ENCODE measurements at regions not wholly inside any gene's neighbourhood (a gene's known extent, or its start where the extent isn't known, plus 50 kb on each side); places are given as distances from the start of the nearest gene placed in this dataset.

DNA sequence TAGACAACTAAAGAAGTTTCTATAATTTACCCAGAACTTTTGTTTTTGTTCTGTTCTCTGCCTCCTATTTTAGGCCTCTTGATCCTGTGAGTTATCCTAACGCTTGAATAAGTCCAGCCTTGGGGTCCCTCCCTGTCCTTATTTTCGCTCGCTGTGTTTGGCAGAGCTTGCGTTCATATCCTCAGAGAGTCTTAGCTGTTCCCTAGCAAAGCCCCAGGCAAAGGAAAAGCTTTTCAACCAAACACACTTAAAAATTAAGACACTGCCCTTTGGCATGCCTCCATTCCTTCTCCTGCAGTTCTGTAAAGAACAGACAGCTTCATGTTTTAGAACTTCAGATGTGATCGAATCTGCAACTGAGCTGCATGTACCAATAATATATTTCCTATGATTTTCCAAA is 517.2 kb downstream of the SUCLG1 start:
- POLR2A ChIA-PET: no interaction called here
- CTCF ChIA-PET: interaction anchor here (0.8 to 1.3 kb wide), 3 partner anchors 12 to 19 kb away, joined by 3 read pairs; no protein-coding TSS in a partner anchor
- TF ChIP-seq, protein P1, sequence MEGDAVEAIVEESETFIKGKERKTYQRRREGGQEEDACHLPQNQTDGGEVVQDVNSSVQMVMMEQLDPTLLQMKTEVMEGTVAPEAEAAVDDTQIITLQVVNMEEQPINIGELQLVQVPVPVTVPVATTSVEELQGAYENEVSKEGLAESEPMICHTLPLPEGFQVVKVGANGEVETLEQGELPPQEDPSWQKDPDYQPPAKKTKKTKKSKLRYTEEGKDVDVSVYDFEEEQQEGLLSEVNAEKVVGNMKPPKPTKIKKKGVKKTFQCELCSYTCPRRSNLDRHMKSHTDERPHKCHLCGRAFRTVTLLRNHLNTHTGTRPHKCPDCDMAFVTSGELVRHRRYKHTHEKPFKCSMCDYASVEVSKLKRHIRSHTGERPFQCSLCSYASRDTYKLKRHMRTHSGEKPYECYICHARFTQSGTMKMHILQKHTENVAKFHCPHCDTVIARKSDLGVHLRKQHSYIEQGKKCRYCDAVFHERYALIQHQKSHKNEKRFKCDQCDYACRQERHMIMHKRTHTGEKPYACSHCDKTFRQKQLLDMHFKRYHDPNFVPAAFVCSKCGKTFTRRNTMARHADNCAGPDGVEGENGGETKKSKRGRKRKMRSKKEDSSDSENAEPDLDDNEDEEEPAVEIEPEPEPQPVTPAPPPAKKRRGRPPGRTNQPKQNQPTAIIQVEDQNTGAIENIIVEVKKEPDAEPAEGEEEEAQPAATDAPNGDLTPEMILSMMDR (IDR thresholded peaks at IDR 0.05; ENCODE audit: control extremely low read depth, extremely low read depth, low read depth, missing control alignments): no peak
- no peak for DNase-seq (ENCODE audit: extremely low spot score)

GRCh38 chr2:83933749-83934148 is 525.3 kb downstream of the SUCLG1 start:
- ChIA-PET CTCF (no interaction called here), POLR2A (no interaction called here)
- TF ChIP-seq, protein P1 (IDR thresholded peaks at IDR 0.05; ENCODE audit: control extremely low read depth, extremely low read depth, low read depth, missing control alignments): no peak
- DNase-seq (ENCODE audit: extremely low spot score): no peak

GRCh38 chr2:83923531-83923930 is 535.5 kb downstream of the SUCLG1 start:
- DNase-seq (ENCODE audit: extremely low spot score): no peak
- POLR2A ChIA-PET: no interaction called here
- TF ChIP-seq, protein P1 (IDR thresholded peaks at IDR 0.05; ENCODE audit: control extremely low read depth, extremely low read depth, low read depth, missing control alignments): no peak
- CTCF ChIA-PET: no interaction called here

DNA sequence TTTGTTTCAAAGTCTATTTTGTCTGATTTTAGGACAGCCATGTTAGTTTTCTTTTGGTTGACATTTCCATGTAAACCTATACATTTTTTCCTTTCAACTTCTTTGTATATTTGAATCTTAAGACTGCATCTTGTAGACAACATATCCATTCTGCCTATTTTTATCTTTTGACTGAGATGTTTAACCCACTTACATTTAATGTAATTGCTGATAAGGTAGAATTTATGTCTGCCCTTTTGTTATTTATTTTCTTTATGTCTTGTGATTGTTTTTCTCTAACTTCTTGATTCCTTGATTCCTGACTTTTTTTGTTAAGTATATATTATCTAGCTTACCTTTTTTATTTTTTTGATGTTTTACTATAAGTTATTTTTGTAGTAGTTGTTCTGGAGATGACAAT is 542.5 kb downstream of the SUCLG1 start:
- DNase-seq (ENCODE audit: extremely low spot score): no peak
- POLR2A ChIA-PET: no interaction called here
- TF ChIP-seq, protein P1 (IDR thresholded peaks at IDR 0.05; ENCODE audit: control extremely low read depth, extremely low read depth, low read depth, missing control alignments): no peak
- CTCF ChIA-PET: no interaction called here

DNA sequence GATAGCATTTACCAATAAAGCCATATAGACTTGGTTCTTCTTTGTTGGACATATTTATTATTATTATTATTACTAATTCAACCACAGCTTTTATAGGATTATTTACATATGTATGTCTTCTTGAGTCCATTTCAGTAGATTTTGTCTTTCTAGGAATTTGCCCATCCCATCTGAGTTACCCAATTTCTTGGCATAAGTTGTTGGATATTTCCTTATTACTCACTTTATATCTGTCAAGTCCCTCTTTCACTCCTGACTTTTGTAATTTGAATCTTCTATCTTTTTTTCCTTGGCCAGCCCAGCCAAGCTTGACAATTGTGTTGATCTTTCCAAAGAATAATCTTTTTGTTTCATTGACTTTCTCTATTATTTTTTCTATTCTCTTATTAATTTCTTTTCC is 543.7 kb downstream of the SUCLG1 start:
- ChIA-PET CTCF (no interaction called here), POLR2A (no interaction called here)
- TF ChIP-seq, protein P1 (IDR thresholded peaks at IDR 0.05; ENCODE audit: control extremely low read depth, extremely low read depth, low read depth, missing control alignments): no peak
- no peak for DNase-seq (ENCODE audit: extremely low spot score)

- ChIA-PET POLR2A (no interaction called here), CTCF (no interaction called here)
- no peak for DNase-seq (ENCODE audit: extremely low spot score)
- TF ChIP-seq, protein P1 (IDR thresholded peaks at IDR 0.05; ENCODE audit: control extremely low read depth, extremely low read depth, low read depth, missing control alignments): no peak
Measured at GRCh38 chr2:83908750-83909149, 550.3 kb downstream of the SUCLG1 start.

DNA sequence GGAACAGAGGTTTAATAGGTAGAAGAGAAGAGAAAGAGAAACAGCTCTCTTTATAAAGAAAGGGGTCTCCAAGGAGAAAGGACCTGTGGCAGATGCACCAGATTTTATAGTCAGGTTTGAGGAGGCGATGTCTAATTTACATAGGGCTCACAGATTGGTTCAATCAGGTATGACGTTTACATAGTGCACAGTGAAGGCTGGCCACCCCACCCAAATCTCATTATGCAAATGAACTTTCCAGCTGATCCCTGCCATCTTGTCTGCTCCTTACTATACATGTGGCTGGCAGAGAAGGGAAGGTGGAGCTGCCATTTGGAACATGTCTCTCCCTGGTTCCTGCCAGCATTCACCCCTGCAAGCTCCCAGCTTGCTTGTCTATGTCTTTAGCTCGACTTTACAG is 557.8 kb downstream of the SUCLG1 start:
- DNase-seq (ENCODE audit: extremely low spot score): no peak
- TF ChIP-seq, protein P1 (IDR thresholded peaks at IDR 0.05; ENCODE audit: control extremely low read depth, extremely low read depth, low read depth, missing control alignments): no peak

More for the DNA sequence above, 557.8 kb downstream of the SUCLG1 start:
- POLR2A ChIA-PET: no interaction called here
- CTCF ChIA-PET: interaction anchor here (0.9 to 2.8 kb wide), 4 partner anchors 10 to 167 kb away, joined by 3 to 8 read pairs (median 5); no protein-coding TSS in a partner anchor
